HL-60 (cell line): ENCODE measurements at regions not wholly inside any gene's neighbourhood (a gene's known extent, or its start where the extent isn't known, plus 50 kb on each side); places are given as distances from the start of the nearest gene placed in this dataset.

ENCODE experiments used
- DNase-seq, 2 experiments: peaks; one replicate each; pipeline ENCODE4 v3.0.0-alpha.2; 2010 to 2020; ENCODE audit warnings: low read depth in 1 of 2, low spot score in 1 of 2
- H3K27ac ChIP-seq: fragments of 250-450 bp; sonication (Bioruptor Pico); replicated peaks from 2 replicates; pipeline ENCODE4 v1.5.1; 2020; ENCODE audit warnings: mild to moderate bottlenecking, moderate library complexity
- H3K27me3 ChIP-seq: fragments of 250-450 bp; sonication (Bioruptor Pico); 2 replicates; pipeline ENCODE4 v1.5.1; 2021; ENCODE audit warnings: mild to moderate bottlenecking, moderate library complexity; ENCODE audit not compliant: insufficient read depth, poor library complexity, severe bottlenecking
- H3K4me3 ChIP-seq: replicated peaks from 2 replicates; pipeline ENCODE4 v1.5.1; 2011; ENCODE audit warnings: mild to moderate bottlenecking, control low read depth, low read length; ENCODE audit not compliant: insufficient read depth
- GABPA ChIP-seq: IDR thresholded peaks from 2 replicates; pipeline ENCODE4 v1.6.1; 2012; ENCODE audit warnings: low read depth
- POLR2AphosphoS5 ChIP-seq: IDR thresholded peaks from 2 replicates; pipeline ENCODE4 v1.6.1; 2012; ENCODE audit warnings: low read depth
- SPI1 ChIP-seq: IDR thresholded peaks from 2 replicates; pipeline ENCODE4 v1.6.1; 2012; ENCODE audit warnings: low read depth, mild to moderate bottlenecking, borderline replicate concordance
- TF ChIP-seq, protein P1 (sequence below): IDR thresholded peaks from 2 replicates; pipeline ENCODE4 v1.6.1; 2012; ENCODE audit warnings: low read depth; ENCODE audit not compliant: insufficient replicate concordance
- TF ChIP-seq, protein P2 (sequence below): IDR thresholded peaks from one replicate; pipeline ENCODE4 v1.5.1; 2011; ENCODE audit warnings: low read length, control low read depth, inconsistent platforms; ENCODE audit not compliant: insufficient read depth

DNA sequence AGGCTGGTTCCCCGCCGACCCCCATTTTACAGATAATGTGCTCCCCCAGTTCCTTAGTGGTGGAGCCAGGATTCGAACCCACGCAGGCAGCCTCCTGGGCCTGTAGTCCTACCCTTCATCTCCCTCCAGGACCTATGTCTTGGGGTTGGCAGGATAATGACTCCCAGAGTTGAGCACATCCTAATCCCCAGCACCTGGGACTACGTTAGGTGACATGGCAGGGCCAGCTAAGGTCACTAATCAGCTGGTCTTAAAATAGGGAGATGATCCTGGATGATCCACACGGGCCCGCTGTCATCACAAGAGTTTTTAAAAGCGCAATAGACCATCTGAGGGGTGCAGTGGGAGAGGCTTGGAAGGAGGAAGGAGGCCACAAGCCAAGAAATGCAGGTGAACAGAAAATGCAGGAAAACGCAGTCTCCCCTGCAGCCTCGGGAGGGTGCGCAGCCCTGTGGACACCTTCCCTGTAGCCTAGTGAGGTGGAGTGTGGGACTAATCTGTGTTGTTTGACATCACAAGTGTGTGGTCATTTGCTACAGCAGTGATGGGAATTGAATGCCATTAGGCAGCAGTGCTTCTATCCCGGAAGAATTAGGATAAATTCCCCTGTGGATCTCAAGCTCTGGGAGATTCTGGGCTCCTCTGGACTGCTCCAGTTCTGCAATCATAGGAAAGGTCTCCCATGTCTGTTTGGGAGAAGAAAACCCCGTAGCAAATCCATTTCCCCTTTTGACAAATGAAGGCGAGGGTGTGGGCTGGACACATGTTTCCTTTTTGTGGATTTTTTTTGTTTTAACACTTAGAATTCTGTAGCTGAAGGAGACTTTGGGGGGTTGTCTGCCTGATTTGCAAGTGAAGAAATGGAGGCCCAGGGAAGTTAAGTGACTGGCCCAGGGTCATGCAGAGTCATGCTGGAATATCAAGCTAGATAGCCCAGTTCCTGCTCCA, 297.7 kb downstream of the SEC14L1 start:
- H3K27me3 ChIP-seq = no peaks in the 10 kb centered on the region
- peak in 1 of 2 experiments; percentile 44 for DNase-seq
- H3K27ac ChIP-seq = peak overlapping the region; percentile 32
- no peak overlapping the region for H3K4me3 ChIP-seq
- TF ChIP-seq POLR2AphosphoS5 (no peak), SPI1 (peak; percentile 94), GABPA (no peak)
- TF ChIP-seq, protein P1, sequence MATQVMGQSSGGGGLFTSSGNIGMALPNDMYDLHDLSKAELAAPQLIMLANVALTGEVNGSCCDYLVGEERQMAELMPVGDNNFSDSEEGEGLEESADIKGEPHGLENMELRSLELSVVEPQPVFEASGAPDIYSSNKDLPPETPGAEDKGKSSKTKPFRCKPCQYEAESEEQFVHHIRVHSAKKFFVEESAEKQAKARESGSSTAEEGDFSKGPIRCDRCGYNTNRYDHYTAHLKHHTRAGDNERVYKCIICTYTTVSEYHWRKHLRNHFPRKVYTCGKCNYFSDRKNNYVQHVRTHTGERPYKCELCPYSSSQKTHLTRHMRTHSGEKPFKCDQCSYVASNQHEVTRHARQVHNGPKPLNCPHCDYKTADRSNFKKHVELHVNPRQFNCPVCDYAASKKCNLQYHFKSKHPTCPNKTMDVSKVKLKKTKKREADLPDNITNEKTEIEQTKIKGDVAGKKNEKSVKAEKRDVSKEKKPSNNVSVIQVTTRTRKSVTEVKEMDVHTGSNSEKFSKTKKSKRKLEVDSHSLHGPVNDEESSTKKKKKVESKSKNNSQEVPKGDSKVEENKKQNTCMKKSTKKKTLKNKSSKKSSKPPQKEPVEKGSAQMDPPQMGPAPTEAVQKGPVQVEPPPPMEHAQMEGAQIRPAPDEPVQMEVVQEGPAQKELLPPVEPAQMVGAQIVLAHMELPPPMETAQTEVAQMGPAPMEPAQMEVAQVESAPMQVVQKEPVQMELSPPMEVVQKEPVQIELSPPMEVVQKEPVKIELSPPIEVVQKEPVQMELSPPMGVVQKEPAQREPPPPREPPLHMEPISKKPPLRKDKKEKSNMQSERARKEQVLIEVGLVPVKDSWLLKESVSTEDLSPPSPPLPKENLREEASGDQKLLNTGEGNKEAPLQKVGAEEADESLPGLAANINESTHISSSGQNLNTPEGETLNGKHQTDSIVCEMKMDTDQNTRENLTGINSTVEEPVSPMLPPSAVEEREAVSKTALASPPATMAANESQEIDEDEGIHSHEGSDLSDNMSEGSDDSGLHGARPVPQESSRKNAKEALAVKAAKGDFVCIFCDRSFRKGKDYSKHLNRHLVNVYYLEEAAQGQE = no peak

DNA sequence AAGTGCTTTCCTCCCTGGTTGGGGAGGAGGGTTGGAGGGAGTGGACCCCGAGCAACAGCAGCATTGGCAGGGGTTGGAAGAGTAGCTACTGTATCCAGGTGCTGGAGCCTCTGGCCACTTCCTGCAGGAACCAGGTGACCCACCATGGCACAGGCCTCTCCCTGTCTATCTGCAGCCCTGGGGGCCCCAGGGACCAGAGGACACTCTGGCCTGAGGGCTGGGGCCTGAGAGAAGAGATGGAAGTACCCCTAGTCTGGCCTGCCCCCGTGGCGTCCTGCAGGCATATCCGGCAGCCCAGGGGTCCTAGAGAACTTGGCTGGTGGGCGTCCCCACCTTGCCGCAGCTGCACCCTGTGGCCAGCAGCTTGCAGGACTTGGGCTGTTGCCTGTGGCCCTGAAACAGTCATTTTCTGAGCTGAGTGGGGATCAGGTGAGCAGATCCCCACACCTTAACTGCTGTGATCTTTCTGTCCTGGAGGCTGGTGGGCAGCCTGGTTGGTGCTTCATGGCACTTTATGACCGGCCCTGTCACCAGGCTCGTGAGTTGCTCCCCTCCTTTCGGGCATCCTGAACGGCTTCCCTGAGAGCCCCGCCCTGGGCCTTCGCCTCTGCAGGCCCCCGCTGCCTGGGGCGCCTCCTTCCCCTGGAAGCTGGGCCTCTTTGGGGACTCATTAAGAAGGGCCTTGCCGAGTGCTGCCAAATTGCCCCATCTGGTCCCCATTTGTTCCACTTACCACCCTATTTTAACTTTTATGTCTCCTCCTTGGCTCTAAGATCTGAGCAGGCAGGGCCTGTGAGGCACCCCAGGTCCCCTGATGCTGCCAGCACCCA, 298.6 kb downstream of the SEC14L1 start:
- no peak overlapping the region for H3K4me3 ChIP-seq
- DNase-seq = no peak
- H3K27me3 ChIP-seq = no peaks in the 10 kb centered on the region
- H3K27ac ChIP-seq = peak overlapping the region; percentile 86
- TF ChIP-seq SPI1 (no peak), GABPA (no peak), POLR2AphosphoS5 (no peak)
- TF ChIP-seq, protein P2, sequence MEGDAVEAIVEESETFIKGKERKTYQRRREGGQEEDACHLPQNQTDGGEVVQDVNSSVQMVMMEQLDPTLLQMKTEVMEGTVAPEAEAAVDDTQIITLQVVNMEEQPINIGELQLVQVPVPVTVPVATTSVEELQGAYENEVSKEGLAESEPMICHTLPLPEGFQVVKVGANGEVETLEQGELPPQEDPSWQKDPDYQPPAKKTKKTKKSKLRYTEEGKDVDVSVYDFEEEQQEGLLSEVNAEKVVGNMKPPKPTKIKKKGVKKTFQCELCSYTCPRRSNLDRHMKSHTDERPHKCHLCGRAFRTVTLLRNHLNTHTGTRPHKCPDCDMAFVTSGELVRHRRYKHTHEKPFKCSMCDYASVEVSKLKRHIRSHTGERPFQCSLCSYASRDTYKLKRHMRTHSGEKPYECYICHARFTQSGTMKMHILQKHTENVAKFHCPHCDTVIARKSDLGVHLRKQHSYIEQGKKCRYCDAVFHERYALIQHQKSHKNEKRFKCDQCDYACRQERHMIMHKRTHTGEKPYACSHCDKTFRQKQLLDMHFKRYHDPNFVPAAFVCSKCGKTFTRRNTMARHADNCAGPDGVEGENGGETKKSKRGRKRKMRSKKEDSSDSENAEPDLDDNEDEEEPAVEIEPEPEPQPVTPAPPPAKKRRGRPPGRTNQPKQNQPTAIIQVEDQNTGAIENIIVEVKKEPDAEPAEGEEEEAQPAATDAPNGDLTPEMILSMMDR = no peak
- TF ChIP-seq, protein P1 = no peak

DNA sequence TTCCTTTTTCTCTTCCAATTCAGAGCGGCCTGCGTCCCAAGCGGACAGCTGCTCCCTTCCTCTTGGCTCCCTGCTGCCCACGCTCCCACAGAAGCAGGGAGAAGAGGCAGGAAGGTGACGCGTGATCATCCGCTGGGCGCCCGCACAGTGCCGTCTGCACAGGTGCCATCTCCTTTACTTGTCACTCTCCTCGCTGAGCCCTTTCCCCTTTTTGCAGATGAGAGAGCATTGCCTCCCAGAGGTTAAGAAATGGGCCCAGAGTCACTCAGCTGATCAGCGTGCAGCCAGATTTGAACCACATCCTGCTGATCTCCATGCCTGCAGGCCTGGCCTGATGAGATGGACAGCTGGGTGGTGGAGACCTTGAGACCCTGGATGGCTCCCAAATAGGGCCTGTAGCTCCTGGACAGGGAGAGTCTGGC, 299.8 kb downstream of the SEC14L1 start:
- Histone ChIP-seq H3K27me3 (no peaks in the 10 kb centered on the region), H3K4me3 (no peak overlapping the region), H3K27ac (peak overlapping the region; percentile 86)
- peak in 1 of 2 experiments; percentile 83 for DNase-seq
- TF ChIP-seq SPI1 (peak; percentile 55; the same call in 1 of the 2 replicates), POLR2AphosphoS5 (peak; percentile 76), GABPA (no peak)

DNA sequence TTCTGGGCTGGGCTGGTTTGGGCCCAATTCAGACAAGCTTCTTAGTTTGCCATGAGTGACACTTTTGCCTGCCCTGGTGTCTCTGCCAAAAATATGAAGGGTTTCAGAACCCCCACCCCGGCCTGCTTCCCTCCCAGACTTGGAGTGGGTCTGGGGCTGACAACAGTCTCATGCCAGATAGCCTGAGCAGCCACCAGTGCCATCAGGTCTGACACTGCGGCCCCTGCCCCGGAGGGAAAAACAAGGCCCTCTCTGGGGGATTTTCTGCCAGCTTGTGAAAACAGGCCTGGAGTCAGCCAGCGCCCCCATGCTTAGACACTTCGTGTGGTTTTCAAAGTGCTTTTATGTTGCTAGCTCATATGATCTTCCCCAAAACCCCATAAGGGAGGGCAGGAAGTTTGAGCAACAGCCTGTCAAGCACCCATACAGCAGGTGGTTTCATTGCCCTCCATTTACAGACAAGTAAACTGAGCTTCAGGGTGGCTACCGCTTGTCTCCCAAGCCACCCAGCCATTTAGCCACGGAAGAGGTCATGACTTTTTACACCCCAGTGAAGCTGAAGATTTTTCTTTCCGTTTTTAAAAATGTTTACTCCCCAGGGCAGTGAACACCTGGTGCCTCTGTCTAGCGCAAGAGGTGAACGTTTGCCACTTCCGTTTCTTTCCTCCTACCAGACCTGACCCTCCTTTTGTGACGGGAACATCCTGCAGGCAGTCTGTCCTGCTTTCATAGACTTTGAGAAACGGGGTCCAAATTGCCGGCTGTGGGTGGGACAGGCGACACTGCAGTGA, 300.6 kb downstream of the SEC14L1 start:
- peak overlapping the region; percentile 86 for H3K27ac ChIP-seq
- H3K4me3 ChIP-seq = no peak overlapping the region
- H3K27me3 ChIP-seq = no peaks in the 10 kb centered on the region
- peak in 1 of 2 experiments; percentile 88 for DNase-seq
- peak; percentile 51; the same call in 1 of the 2 replicates for TF ChIP-seq GABPA
- TF ChIP-seq POLR2AphosphoS5 = peak; percentile 78
- TF ChIP-seq, protein P1 = no peak
- TF ChIP-seq, protein P2 = no peak
- peak; percentile 68; the same call in 1 of the 2 replicates for TF ChIP-seq SPI1
